Stomach (tissue), 8 donors: ENCODE measurements at regions not wholly inside any gene's neighbourhood (a gene's known extent, or its start where the extent isn't known, plus 50 kb on each side); places are given as distances from the start of the nearest gene placed in this dataset.

Experiments
- DNase-seq, 2 donors: peaks; one replicate each; pipeline versions ENCODE4 v3.0.0 to v3.0.0-alpha.2; 2013 to 2019
- H3K27ac ChIP-seq, 5 donors: fragments of 200-600 bp in 4 of 5; sonication (generic) in 4 of 5; one replicate each; pipeline ENCODE4 v1.5.1; 2013 to 2019; ENCODE audit warnings: mild to moderate bottlenecking in 1 of 5, moderate library complexity in 1 of 5
- H3K27me3 ChIP-seq, 3 donors: fragments of 200-600 bp; sonication (generic); one replicate each; pipeline ENCODE4 v1.5.1; 2017 to 2019; ENCODE audit warnings: mixed run types in 1 of 3
- H3K36me3 ChIP-seq, 4 donors: fragments of 200-600 bp; sonication (generic); 1 replicate in 3 of 4; 2 replicates in 1 of 4; pipeline ENCODE4 v1.5.1; 2016 to 2019
- H3K4me1 ChIP-seq, 4 donors: fragments of 200-600 bp; sonication (generic); one replicate each; pipeline ENCODE4 v1.5.1; 2016 to 2019
- H3K4me3 ChIP-seq, 4 donors: fragments of 200-600 bp; sonication (generic) in 3 of 4; one replicate each; pipeline ENCODE4 v1.5.1; 2016 to 2019; ENCODE audit warnings: mild to moderate bottlenecking in 1 of 4
- H3K9me3 ChIP-seq, 4 donors: fragments of 200-600 bp; sonication (generic); one replicate each; pipeline ENCODE4 v1.5.1; 2016 to 2019
- EP300 ChIP-seq: sonication (generic); formaldehyde crosslinking; IDR thresholded peaks from one replicate; pipeline ENCODE4 v1.6.1; 2017; ENCODE audit warnings: antibody characterized with exemption
- POLR2A ChIP-seq, 4 donors: fragments of 450-650 bp; IDR thresholded peaks; one replicate each; pipeline ENCODE4 v1.6.1; 2016; ENCODE audit warnings: antibody characterized with exemption in 4 of 4, control low read depth in 2 of 4, mild to moderate bottlenecking in 1 of 4, moderate library complexity in 1 of 4
- POLR2AphosphoS5 ChIP-seq, 3 donors: sonication (generic); formaldehyde crosslinking; IDR thresholded peaks; one replicate each; pipeline ENCODE4 v1.6.1; 2016; ENCODE audit warnings: antibody characterized with exemption in 3 of 3
- WGBS, 5 donors: extraction: QIAGEN DNeasy Blood & Tissue Kit in 3 of 5; methylation state at CpG; one replicate each; pipeline versions ENCODE4 v1.1.5 to v1.1.7; 2013 to 2018; 5-methylcytosine and 5-hydroxymethylcytosine counted together
- intact Hi-C: fragments of 100-400 bp; cut with DNase I; formaldehyde crosslinking; loops from one replicate; pipeline ENCODE4 v1.15.1; 2023; ENCODE audit warnings: low total_unique reads
- TF ChIP-seq, protein P1 (sequence below), 7 experiments: fragments of 450-650 bp in 4 of 7; fragments of 200-600 bp in 3 of 7; sonication (generic) in 3 of 7; IDR thresholded peaks; one replicate each; pipeline ENCODE4 v1.5.1; 2016 to 2019; ENCODE audit warnings: antibody characterized with exemption in 7 of 7, control low read depth in 2 of 7, mild to moderate bottlenecking in 1 of 7
- donor health status: healthy with polysubstance abuse.
- donor health status: Bipolar disorder and iron deficiency.
- donor health status: healthy.

DNA sequence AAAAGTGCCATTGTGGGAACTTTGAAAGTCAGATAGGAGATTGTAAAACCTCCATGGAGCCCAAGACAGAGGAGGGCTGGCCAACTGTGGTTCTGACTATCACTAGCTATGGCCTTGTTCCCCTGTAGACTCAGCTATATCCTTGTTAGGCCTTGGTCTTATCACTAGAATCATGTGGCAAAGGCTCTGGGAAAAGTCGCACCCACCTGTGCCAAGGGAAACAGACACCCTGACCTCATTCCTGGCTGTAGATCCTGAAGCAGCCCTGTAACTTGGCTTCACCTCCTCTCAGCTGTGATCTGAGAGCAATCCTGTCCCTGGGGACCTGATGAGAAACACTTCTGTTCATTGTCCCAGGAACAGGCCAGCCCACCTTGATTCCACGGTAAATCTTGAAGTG is 566.2 kb downstream of the TMEM135 start:
- intact Hi-C loops: no loop called here
- no peaks in the 10 kb centered on the region for H3K9me3 ChIP-seq
- H3K36me3 ChIP-seq: no peaks in the 10 kb centered on the region
- no peak overlapping the region for H3K4me3 ChIP-seq
- peak in 1 of 2 donors; percentile 33 for DNase-seq
- no peak for TF ChIP-seq POLR2AphosphoS5 (IDR thresholded peaks at IDR 0.05)
- TF ChIP-seq, protein P1, sequence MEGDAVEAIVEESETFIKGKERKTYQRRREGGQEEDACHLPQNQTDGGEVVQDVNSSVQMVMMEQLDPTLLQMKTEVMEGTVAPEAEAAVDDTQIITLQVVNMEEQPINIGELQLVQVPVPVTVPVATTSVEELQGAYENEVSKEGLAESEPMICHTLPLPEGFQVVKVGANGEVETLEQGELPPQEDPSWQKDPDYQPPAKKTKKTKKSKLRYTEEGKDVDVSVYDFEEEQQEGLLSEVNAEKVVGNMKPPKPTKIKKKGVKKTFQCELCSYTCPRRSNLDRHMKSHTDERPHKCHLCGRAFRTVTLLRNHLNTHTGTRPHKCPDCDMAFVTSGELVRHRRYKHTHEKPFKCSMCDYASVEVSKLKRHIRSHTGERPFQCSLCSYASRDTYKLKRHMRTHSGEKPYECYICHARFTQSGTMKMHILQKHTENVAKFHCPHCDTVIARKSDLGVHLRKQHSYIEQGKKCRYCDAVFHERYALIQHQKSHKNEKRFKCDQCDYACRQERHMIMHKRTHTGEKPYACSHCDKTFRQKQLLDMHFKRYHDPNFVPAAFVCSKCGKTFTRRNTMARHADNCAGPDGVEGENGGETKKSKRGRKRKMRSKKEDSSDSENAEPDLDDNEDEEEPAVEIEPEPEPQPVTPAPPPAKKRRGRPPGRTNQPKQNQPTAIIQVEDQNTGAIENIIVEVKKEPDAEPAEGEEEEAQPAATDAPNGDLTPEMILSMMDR (IDR thresholded peaks at IDR 0.05): no peak
- TF ChIP-seq EP300: no peak
- no peak for TF ChIP-seq POLR2A (IDR thresholded peaks at IDR 0.05)
- H3K27me3 ChIP-seq: no peaks in the 10 kb centered on the region
- H3K27ac ChIP-seq: no peak overlapping the region
- WGBS, 5 donors: 61 to 74% (median 70%) methylated on average over 2 of the region's 2 CpGs
- H3K4me1 ChIP-seq: no peaks in the 10 kb centered on the region

DNA sequence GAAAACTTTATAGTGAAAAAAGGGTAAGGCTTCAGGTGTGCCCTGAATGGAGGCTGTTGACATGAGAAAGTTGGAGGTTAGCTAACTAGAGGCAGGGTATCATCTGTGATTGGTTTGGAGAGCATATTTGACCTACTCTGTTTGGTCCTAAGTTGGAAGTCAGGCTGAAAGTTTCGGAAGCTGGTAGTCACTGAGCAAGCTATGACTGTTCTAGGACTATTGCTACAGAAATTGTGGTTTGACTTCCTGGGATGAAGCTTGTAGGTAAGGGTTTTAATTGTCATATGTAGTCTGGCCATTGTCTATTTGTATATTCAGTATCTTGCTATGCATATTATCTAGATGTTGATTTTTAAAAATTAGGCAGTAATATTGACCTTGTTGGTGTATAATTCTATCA is 565.0 kb downstream of the TMEM135 start:
- H3K4me3 ChIP-seq: no peak overlapping the region
- intact Hi-C loops: no loop called here
- H3K9me3 ChIP-seq: no peaks in the 10 kb centered on the region
- TF ChIP-seq, protein P1 (IDR thresholded peaks at IDR 0.05): no peak
- no peak for TF ChIP-seq EP300
- TF ChIP-seq POLR2AphosphoS5 (IDR thresholded peaks at IDR 0.05): no peak
- no peak for TF ChIP-seq POLR2A (IDR thresholded peaks at IDR 0.05)
- no peaks in the 10 kb centered on the region for H3K27me3 ChIP-seq
- 90 to 95% (median 93%) methylated on average over 1 of the region's 1 CpG for whole genome bisulfite sequencing, 5 donors
- no peak overlapping the region for H3K27ac ChIP-seq
- H3K4me1 ChIP-seq: no peaks in the 10 kb centered on the region
- DNase-seq: no peak
- no peaks in the 10 kb centered on the region for H3K36me3 ChIP-seq

DNA sequence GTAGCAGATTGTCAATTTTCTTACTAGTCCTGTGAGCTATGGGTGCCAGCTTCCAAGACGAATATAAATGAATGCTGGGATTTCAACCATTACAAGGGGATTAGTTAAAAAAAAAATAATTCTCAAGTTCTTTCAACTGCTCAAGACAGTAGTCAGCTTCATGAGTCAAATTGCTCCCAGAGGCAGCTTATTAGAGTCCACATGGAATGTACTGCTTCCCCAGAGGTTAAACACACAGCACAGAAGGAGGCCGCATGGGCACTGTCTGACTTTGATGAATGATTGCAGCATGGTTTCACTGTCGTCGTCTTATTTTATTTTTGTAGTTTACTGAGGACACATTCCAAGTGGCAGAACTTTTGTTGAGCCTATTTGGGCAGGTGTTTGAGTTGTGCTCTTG is 563.2 kb downstream of the TMEM135 start:
- H3K27ac ChIP-seq: no peak overlapping the region
- intact Hi-C loops: no loop called here

DNA sequence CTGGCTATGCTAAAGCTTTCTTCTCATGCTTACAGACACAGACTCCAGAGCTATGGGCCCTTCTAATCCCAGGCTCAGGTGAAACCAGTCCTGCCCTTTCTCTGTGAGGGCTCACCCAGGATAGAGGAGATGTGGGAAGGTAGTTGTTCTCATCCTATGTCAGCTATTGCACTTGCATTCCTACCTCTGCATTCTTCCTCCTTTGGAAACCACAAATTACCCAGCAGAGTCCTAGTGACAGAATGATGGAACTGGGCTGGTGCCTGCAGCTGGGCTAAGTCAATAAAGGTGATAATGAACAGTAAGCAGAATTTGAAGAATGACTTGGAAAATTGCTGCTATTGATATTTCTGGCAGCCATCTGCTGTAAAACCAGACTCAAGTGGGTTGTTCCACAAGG is 560.0 kb downstream of the TMEM135 start:
- peak in 1 of 2 donors; percentile 6 for DNase-seq
- peaks cover 0 to 6% (median 0%) of the 10 kb centered on the region in 4 donors for H3K9me3 ChIP-seq
- H3K36me3 ChIP-seq: no peaks in the 10 kb centered on the region
- H3K4me3 ChIP-seq: no peak overlapping the region
- TF ChIP-seq, protein P1 (IDR thresholded peaks at IDR 0.05): no peak
- no peak for TF ChIP-seq POLR2AphosphoS5 (IDR thresholded peaks at IDR 0.05)
- no peak for TF ChIP-seq EP300
- TF ChIP-seq POLR2A (IDR thresholded peaks at IDR 0.05): no peak
- no peaks in the 10 kb centered on the region for H3K27me3 ChIP-seq
- intact Hi-C loops: no loop called here
- H3K27ac ChIP-seq: no peak overlapping the region
- H3K4me1 ChIP-seq: no peaks in the 10 kb centered on the region

More for the DNA sequence above, 563.2 kb downstream of the TMEM135 start:
- WGBS, 5 donors: 33 to 52% (median 39%) methylated on average over 4 of the region's 4 CpGs
- DNase-seq: no peak
- no peak overlapping the region for H3K4me3 ChIP-seq
- no peaks in the 10 kb centered on the region for H3K27me3 ChIP-seq
- TF ChIP-seq, protein P1 (IDR thresholded peaks at IDR 0.05): no peak
- TF ChIP-seq POLR2A (IDR thresholded peaks at IDR 0.05) (no peak), EP300 (no peak), POLR2AphosphoS5 (IDR thresholded peaks at IDR 0.05) (no peak)
- H3K36me3 ChIP-seq: no peaks in the 10 kb centered on the region
- no peaks in the 10 kb centered on the region for H3K9me3 ChIP-seq
- H3K4me1 ChIP-seq: no peaks in the 10 kb centered on the region
